ENCODE measurements at regions not wholly inside any gene's neighbourhood (a gene's known extent, or its start where the extent isn't known, plus 50 kb on each side); places are given as distances from the start of the nearest gene placed in this dataset.

DNA sequence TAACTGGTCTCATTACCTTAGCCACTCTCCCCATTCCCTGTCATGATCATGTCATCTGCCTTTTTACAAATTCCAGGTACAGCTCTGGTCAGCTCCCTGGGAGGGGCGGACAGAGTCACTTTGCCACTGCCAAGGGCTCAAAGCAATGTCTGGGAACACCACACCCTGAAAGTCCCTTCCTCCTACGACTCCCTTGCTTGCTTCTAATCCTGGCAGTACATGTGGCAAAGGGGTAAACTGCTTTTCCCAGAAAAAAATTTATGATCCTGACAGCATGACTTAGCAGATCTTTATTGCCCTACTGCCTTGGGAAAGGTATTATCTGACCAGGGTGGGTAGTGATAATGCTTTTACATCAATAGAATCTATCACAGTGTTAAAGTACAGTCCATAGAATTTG lies 376.0 kb upstream of the PDE3A start:
- intact Hi-C loops (cut with DNase I) = no loop called here
- H3K4me1 ChIP-seq = peaks cover 5% of the 10 kb centered on the region
- DNase-seq (ENCODE audit: extremely low spot score in 2 of 2) = no peak
- H3K9me3 ChIP-seq = no peaks in the 10 kb centered on the region
- TF ChIP-seq POLR2AphosphoS5 (IDR thresholded peaks at IDR 0.05; ENCODE audit: insufficient read depth in 1 of 2, low read depth in 1 of 2) = no peak
- TF ChIP-seq, protein P1, sequence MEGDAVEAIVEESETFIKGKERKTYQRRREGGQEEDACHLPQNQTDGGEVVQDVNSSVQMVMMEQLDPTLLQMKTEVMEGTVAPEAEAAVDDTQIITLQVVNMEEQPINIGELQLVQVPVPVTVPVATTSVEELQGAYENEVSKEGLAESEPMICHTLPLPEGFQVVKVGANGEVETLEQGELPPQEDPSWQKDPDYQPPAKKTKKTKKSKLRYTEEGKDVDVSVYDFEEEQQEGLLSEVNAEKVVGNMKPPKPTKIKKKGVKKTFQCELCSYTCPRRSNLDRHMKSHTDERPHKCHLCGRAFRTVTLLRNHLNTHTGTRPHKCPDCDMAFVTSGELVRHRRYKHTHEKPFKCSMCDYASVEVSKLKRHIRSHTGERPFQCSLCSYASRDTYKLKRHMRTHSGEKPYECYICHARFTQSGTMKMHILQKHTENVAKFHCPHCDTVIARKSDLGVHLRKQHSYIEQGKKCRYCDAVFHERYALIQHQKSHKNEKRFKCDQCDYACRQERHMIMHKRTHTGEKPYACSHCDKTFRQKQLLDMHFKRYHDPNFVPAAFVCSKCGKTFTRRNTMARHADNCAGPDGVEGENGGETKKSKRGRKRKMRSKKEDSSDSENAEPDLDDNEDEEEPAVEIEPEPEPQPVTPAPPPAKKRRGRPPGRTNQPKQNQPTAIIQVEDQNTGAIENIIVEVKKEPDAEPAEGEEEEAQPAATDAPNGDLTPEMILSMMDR (IDR thresholded peaks at IDR 0.05) = no peak
- no peak for TF ChIP-seq POLR2A (IDR thresholded peaks at IDR 0.05)
- H3K4me3 ChIP-seq = no peak overlapping the region
- H3K27ac ChIP-seq = no peak overlapping the region
- H3K36me3 ChIP-seq = no peaks in the 10 kb centered on the region
- no peaks in the 10 kb centered on the region for H3K27me3 ChIP-seq

DNA sequence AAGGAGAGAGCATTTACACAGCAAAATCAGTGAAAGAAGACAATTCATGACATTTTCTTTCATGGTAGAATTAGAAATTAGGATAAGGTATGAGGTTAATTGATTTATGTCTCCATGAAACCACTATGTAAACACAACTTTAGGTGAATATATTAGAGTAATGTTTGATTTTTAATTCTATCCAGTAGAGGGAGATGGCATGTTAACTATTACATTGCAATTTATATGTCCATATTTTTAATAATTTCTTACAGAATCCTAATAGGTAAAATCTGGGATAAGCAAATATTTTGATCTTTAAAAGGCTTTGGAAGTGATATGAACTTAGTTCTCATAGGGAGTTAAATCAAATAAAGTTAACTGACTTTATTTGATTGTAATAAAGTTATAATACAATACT lies 373.4 kb upstream of the PDE3A start:
- TF ChIP-seq, protein P1 (IDR thresholded peaks at IDR 0.05) = no peak
- no peak for TF ChIP-seq POLR2A (IDR thresholded peaks at IDR 0.05)
- no peak for TF ChIP-seq POLR2AphosphoS5 (IDR thresholded peaks at IDR 0.05; ENCODE audit: insufficient read depth in 1 of 2, low read depth in 1 of 2)

DNA sequence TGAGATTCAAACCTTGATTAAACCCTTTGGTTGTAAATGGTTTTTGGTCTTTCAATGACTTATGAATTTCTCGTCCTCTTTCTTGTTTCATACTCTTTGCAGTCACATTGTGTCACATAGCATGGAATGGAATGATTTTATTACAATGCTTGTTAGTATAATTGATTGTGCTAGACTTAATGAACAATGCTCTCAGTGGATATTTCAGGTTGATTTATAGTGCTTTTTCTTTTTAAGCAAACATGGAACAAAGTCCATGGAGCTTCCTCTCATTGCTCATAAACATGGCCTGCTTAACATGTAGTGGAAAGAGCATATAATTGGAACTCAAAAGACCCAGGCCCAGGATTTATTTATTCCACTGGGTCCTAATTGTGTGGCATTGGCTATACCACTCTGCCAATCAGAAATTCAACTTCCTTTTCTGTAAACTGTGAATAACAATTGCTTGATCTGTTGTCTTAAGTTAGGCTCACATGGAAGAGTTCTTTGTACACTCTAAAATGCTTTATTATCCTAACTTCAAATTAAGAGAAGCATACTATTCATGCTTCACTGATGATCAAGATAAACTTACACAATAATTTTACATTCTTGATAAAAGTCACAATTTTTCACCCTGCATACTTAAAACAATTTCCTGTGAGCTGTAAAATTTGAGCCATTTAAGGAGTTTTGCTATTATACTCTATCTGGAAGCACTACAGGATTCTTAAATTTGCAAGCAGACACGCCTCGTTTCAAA lies 370.5 kb upstream of the PDE3A start:
- H3K27me3 ChIP-seq = no peaks in the 10 kb centered on the region
- TF ChIP-seq POLR2A (IDR thresholded peaks at IDR 0.05) = no peak
- no peak for TF ChIP-seq POLR2AphosphoS5 (IDR thresholded peaks at IDR 0.05; ENCODE audit: insufficient read depth in 1 of 2, low read depth in 1 of 2)
- TF ChIP-seq, protein P1 (IDR thresholded peaks at IDR 0.05) = no peak
- H3K4me3 ChIP-seq = no peak overlapping the region
- no peaks in the 10 kb centered on the region for H3K9me3 ChIP-seq
- no peaks in the 10 kb centered on the region for H3K36me3 ChIP-seq
- DNase-seq (ENCODE audit: extremely low spot score in 2 of 2) = no peak
- H3K27ac ChIP-seq = no peak overlapping the region
- intact Hi-C loops (cut with DNase I) = no loop called here
- H3K4me1 ChIP-seq = no peaks in the 10 kb centered on the region

More for the DNA sequence above, 373.4 kb upstream of the PDE3A start:
- H3K27me3 ChIP-seq = no peaks in the 10 kb centered on the region
- H3K27ac ChIP-seq = no peak overlapping the region
- H3K9me3 ChIP-seq = no peaks in the 10 kb centered on the region
- H3K4me3 ChIP-seq = no peak overlapping the region
- no peak for DNase-seq (ENCODE audit: extremely low spot score in 2 of 2)
- intact Hi-C loops (cut with DNase I) = no loop called here
- H3K4me1 ChIP-seq = no peaks in the 10 kb centered on the region
- no peaks in the 10 kb centered on the region for H3K36me3 ChIP-seq

DNA sequence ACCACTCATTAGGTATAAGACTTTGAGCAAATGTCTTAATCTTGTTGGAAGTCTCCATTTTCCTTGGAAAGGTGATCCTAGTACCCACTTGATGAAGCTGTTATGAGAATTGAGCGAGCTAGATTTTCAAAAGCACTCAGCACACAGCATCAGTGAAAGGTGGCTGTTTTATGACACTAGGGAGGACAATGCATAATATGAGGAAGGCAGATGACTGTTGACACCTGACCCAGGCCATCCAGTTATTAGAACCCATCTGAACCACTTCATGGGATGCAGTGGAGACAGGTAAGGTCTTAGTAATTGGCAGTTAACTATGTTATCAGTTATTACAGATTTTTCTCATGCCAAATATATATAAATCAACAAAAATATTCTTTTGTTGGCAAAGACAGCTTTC lies 369.9 kb upstream of the PDE3A start:
- Histone ChIP-seq H3K4me1 (no peaks in the 10 kb centered on the region), H3K4me3 (no peak overlapping the region), H3K27ac (no peak overlapping the region), H3K27me3 (no peaks in the 10 kb centered on the region), H3K9me3 (no peaks in the 10 kb centered on the region), H3K36me3 (no peaks in the 10 kb centered on the region)
- intact Hi-C loops (cut with DNase I) = no loop called here
- TF ChIP-seq, protein P1 (IDR thresholded peaks at IDR 0.05) = no peak
- TF ChIP-seq POLR2A (IDR thresholded peaks at IDR 0.05) = no peak
- TF ChIP-seq POLR2AphosphoS5 (IDR thresholded peaks at IDR 0.05; ENCODE audit: insufficient read depth in 1 of 2, low read depth in 1 of 2) = no peak
- DNase-seq (ENCODE audit: extremely low spot score in 2 of 2) = no peak
